ENCODE measurements at regions not wholly inside any gene's neighbourhood (a gene's known extent, or its start where the extent isn't known, plus 50 kb on each side); places are given as distances from the start of the nearest gene placed in this dataset.

GRCh38 chrX:20571611-20572010, 304.9 kb upstream of the RPS6KA3 start:
- H4K20me1 ChIP-seq (replicated peaks; ENCODE audit: control insufficient read depth, insufficient read depth, low read length) = no peaks in the 10 kb centered on the region
- intact Hi-C loops (cut with micrococcal nuclease) (no loop called here), in situ Hi-C loops (cut with MboI) (no loop called here)
- H3K4me1 ChIP-seq (replicated peaks in 1 of 2; ENCODE audit: control insufficient read depth in 2 of 2, insufficient read depth in 2 of 2, low read length in 2 of 2) = no peaks in the 10 kb centered on the region
- H3K9me3 ChIP-seq (replicated peaks; ENCODE audit: control insufficient read depth, insufficient read depth, low read depth, low read length) = no peaks in the 10 kb centered on the region
- H3K27me3 ChIP-seq (ENCODE audit: control insufficient read depth in 2 of 2, insufficient read depth in 2 of 2, low read length in 2 of 2) = no peaks in the 10 kb centered on the region
- FAIRE-seq = no peak
- H3K27ac ChIP-seq (ENCODE audit: extremely low read depth, low read depth, low read length) = no peak overlapping the region
- POLR2A ChIA-PET = no interaction called here
- BruUV-seq (replicated peaks) = no TSS peak
- H3K36me3 ChIP-seq (ENCODE audit: control insufficient read depth, insufficient read depth, low read length) = no peaks in the 10 kb centered on the region
- ATAC-seq = no peak
- H3K4me2 ChIP-seq (ENCODE audit: insufficient read depth, low read length) = no peak overlapping the region
- no peak overlapping the region for H3K4me3 ChIP-seq
- H3K9ac ChIP-seq (ENCODE audit: insufficient read depth in 1 of 2, low read depth in 2 of 2, low read length in 2 of 2) = no peak overlapping the region
- TF ChIP-seq L3MBTL2 (IDR thresholded peaks at IDR 0.05) (no peak), ILF3 (IDR thresholded peaks at IDR 0.05; ENCODE audit: borderline replicate concordance) (no peak), REST (IDR thresholded peaks at IDR 0.05; ENCODE audit: borderline replicate concordance) (peak; percentile 29; the same call in 1 of the 2 replicates), REST (CRISPR knock-in tag; IDR thresholded peaks at IDR 0.05; ENCODE audit: low read depth) (no peak), NFIC (IDR thresholded peaks at IDR 0.05) (no peak)
- H3K9me1 ChIP-seq (ENCODE audit: control insufficient read depth, insufficient read depth, low read length) = no peaks in the 10 kb centered on the region
- CTCF ChIA-PET (ENCODE audit: low intra/inter-chr PET ratio) = no interaction called here
- no peak overlapping the region for H2AFZ ChIP-seq (ENCODE audit: low read depth, low read length)
- no peak for DNase-seq (ENCODE audit: extremely low read depth in 1 of 4, low spot score in 3 of 4)
- WGBS (ENCODE audit: insufficient coverage, low coverage, missing lambda C conversion rate) = 0% methylated on average over 1 of the region's 1 CpG
- no peaks in the 10 kb centered on the region for H3K79me2 ChIP-seq (ENCODE audit: control insufficient read depth, insufficient read depth, low read length)

Data from K562 (cell line).